ENCODE measurements at regions not wholly inside any gene's neighbourhood (a gene's known extent, or its start where the extent isn't known, plus 50 kb on each side); places are given as distances from the start of the nearest gene placed in this dataset.

DNA sequence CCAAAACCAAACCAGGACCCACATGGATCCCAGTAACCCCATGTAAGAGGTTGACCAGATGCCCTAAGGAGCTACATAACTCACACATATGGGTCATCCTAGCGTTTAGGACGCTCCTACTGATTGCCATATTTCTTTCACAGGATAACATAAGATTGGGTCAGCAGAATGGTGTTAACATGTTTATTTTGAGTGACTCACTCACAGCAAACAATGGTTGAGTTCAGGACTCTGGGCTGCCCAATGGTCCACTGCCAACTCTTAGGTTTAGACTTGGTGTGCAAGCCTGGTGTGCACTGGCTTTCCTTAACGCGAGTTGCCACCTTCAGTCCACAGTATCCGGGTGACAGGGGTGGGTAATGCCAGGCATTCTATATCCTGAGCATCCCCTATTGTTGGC, 211.5 kb downstream of the GPAM start:
- TF ChIP-seq, protein P1, sequence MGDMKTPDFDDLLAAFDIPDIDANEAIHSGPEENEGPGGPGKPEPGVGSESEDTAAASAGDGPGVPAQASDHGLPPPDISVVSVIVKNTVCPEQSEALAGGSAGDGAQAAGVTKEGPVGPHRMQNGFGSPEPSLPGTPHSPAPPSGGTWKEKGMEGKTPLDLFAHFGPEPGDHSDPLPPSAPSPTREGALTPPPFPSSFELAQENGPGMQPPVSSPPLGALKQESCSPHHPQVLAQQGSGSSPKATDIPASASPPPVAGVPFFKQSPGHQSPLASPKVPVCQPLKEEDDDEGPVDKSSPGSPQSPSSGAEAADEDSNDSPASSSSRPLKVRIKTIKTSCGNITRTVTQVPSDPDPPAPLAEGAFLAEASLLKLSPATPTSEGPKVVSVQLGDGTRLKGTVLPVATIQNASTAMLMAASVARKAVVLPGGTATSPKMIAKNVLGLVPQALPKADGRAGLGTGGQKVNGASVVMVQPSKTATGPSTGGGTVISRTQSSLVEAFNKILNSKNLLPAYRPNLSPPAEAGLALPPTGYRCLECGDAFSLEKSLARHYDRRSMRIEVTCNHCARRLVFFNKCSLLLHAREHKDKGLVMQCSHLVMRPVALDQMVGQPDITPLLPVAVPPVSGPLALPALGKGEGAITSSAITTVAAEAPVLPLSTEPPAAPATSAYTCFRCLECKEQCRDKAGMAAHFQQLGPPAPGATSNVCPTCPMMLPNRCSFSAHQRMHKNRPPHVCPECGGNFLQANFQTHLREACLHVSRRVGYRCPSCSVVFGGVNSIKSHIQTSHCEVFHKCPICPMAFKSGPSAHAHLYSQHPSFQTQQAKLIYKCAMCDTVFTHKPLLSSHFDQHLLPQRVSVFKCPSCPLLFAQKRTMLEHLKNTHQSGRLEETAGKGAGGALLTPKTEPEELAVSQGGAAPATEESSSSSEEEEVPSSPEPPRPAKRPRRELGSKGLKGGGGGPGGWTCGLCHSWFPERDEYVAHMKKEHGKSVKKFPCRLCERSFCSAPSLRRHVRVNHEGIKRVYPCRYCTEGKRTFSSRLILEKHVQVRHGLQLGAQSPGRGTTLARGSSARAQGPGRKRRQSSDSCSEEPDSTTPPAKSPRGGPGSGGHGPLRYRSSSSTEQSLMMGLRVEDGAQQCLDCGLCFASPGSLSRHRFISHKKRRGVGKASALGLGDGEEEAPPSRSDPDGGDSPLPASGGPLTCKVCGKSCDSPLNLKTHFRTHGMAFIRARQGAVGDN (IDR thresholded peaks at IDR 0.05), result no peak
- TF ChIP-seq WRNIP1 (IDR thresholded peaks at IDR 0.05; ENCODE audit: borderline replicate concordance, low read depth, low read length) (no peak), STAT3 (IDR thresholded peaks at IDR 0.05; ENCODE audit: low read depth, low read length) (no peak), SREBF2 (IDR thresholded peaks at IDR 0.05; ENCODE audit: low read length) (no peak), KLF5 (IDR thresholded peaks at IDR 0.05; ENCODE audit: partially characterized antibody) (no peak), SIX5 (IDR thresholded peaks at IDR 0.05; ENCODE audit: low read depth, low read length, severe bottlenecking) (no peak), GATAD2B (conservative IDR thresholded peaks at IDR 0.05; ENCODE audit: low read depth) (no peak), HDAC6 (IDR thresholded peaks at IDR 0.05; ENCODE audit: unreplicated experiment) (no peak), RCOR1 (conservative IDR thresholded peaks at IDR 0.05; ENCODE audit: low read depth, low read length) (no peak)
- TF ChIP-seq, protein P2, sequence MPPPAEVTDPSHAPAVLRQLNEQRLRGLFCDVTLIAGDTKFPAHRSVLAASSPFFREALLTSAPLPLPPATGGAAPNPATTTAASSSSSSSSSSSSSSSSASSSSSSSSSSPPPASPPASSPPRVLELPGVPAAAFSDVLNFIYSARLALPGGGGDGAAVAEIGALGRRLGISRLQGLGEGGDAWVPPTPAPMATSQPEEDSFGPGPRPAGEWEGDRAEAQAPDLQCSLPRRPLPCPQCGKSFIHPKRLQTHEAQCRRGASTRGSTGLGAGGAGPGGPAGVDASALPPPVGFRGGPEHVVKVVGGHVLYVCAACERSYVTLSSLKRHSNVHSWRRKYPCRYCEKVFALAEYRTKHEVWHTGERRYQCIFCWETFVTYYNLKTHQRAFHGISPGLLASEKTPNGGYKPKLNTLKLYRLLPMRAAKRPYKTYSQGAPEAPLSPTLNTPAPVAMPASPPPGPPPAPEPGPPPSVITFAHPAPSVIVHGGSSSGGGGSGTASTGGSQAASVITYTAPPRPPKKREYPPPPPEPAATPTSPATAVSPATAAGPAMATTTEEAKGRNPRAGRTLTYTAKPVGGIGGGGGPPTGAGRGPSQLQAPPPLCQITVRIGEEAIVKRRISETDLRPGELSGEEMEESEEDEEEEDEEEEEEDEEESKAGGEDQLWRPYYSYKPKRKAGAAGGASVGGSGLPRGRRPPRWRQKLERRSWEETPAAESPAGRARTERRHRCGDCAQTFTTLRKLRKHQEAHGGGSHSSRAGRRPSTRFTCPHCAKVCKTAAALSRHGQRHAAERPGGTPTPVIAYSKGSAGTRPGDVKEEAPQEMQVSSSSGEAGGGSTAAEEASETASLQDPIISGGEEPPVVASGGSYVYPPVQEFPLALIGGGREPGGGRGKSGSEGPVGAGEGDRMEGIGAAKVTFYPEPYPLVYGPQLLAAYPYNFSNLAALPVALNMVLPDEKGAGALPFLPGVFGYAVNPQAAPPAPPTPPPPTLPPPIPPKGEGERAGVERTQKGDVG (CRISPR knock-in tag; IDR thresholded peaks at IDR 0.05), result no peak
- TF ChIP-seq, protein P3, sequence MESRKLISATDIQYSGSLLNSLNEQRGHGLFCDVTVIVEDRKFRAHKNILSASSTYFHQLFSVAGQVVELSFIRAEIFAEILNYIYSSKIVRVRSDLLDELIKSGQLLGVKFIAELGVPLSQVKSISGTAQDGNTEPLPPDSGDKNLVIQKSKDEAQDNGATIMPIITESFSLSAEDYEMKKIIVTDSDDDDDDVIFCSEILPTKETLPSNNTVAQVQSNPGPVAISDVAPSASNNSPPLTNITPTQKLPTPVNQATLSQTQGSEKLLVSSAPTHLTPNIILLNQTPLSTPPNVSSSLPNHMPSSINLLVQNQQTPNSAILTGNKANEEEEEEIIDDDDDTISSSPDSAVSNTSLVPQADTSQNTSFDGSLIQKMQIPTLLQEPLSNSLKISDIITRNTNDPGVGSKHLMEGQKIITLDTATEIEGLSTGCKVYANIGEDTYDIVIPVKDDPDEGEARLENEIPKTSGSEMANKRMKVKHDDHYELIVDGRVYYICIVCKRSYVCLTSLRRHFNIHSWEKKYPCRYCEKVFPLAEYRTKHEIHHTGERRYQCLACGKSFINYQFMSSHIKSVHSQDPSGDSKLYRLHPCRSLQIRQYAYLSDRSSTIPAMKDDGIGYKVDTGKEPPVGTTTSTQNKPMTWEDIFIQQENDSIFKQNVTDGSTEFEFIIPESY (IDR thresholded peaks at IDR 0.05), result no peak
- WGBS (ENCODE audit: insufficient coverage, insufficient replicate concordance, low lambda C conversion rate, missing lambda C conversion rate), result 21% methylated on average over 5 of the region's 5 CpGs
- ChIA-PET SMC1A (ENCODE audit: uncharacterized antibody, unreplicated experiment) (no interaction called here), RAD21 (ENCODE audit: unreplicated experiment) (no interaction called here), CTCF (no interaction called here), POLR2A (no interaction called here)
- no peak for ATAC-seq
- Histone ChIP-seq H3K4me1 (ENCODE audit: control insufficient read depth, insufficient read depth, low read length) (no peaks in the 10 kb centered on the region), H2AFZ (ENCODE audit: control insufficient read depth, low read depth, low read length) (no peak overlapping the region), H3K27me3 (replicated peaks in 1 of 2; ENCODE audit: control insufficient read depth in 2 of 2, insufficient read depth in 2 of 2, low read length in 1 of 2) (no peaks in the 10 kb centered on the region), H3K4me3 (no peak overlapping the region), H3K4me2 (ENCODE audit: control insufficient read depth, insufficient read depth) (no peak overlapping the region), H3K79me2 (ENCODE audit: control insufficient read depth, insufficient read depth, low read length) (no peaks in the 10 kb centered on the region), H3K36me3 (ENCODE audit: control insufficient read depth in 2 of 2, insufficient read depth in 2 of 2, low read length in 1 of 2) (no peaks in the 10 kb centered on the region), H3K9ac (ENCODE audit: control insufficient read depth, insufficient read depth, low read length) (no peak overlapping the region), H3K9me3 (replicated peaks; ENCODE audit: control insufficient read depth, insufficient read depth, low read length) (no peaks in the 10 kb centered on the region), H4K20me1 (ENCODE audit: control insufficient read depth, insufficient read depth) (no peaks in the 10 kb centered on the region), H3K27ac (ENCODE audit: control insufficient read depth, insufficient read depth) (no peak overlapping the region)
- intact Hi-C loops (cut with micrococcal nuclease; ENCODE audit: unreplicated experiment), result no loop called here
- DNase-seq (ENCODE audit: low read depth, low spot score), result no peak
- no peak for FAIRE-seq
- no TSS peak for BruUV-seq (replicated peaks)
- in situ Hi-C loops (cut with MboI), result no loop called here
